GM21825 (cell line): ENCODE measurements at regions not wholly inside any gene's neighbourhood (a gene's known extent, or its start where the extent isn't known, plus 50 kb on each side); places are given as distances from the start of the nearest gene placed in this dataset.
"Not testable (repeated sequence)": the region's sequence is repeated elsewhere in the genome, so short reads cannot be mapped to it uniquely, and the experiment has no call there.

Experiments used
- ATAC-seq: cut with Tn5 transposase; IDR thresholded peaks from one replicate; pipeline ENCODE4 v1.9.1; 2021; ENCODE audit warnings: mild to moderate bottlenecking, moderate library complexity; ENCODE audit not compliant: unreplicated experiment

DNA sequence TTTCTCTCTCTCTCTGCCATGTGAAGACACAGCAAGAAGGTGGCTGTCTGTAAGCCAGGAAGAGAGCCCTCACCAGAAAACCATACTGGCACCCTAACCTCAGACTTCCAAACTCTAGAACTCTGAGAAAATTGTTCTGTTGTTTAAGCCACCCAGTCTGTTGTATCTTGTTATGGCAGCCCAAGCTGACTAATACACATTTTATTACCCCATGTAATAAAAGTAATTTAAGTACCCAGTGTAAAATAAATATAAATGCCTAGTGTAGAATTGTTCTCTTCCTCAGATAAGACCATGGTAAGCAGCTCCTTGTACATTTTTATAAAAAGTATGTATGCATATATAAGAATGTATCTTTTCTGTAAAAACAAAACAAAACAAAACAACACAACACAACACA lies 119.7 kb downstream of the DTL start:
- ATAC-seq = no peak

- no peak for ATAC-seq
Observed at GRCh38 chr1:212157252-212157651, 121.7 kb downstream of the DTL start.

DNA sequence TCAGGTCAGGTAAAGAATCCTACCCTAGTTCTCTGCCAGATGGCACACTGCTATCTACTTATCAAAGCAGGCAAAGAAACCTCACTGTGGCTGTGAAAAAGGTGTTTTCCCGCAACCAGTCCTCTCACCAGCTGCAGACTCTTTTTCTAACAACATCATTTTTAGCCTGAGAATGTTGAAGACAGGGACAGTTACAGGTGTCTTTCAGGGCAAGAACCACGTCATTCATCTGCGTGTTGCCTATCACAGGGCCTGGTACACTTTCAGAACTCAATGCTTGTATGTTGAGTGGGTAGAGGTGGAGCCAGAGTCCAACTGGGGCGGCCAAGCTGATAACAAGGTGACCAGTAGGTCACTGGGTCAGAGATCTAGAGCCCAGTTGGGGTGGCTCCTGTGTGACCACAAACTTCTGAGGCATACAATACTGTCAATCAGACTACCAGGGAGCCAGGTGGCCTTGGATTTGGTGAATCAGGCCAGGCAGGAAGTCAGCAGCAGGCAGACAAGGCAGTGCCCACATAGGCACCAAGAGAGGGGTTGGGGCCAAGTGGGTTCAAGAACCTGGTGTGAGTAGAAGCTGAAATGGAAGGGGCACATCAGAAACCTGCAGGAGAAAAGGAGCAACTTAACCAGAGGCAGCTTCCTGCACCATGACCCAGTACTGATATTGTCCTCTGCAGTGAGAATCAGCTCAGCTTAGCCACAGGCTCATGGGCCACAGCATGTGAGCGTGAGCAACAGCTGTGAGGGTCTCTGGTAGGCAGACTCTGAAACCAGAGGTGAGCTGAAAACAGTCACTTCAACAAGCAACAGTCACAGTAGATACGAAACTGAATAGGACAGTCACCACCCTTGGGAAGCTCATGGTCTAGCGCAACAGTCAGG lies 123.6 kb downstream of the DTL start:
- peak; percentile 38 for ATAC-seq

DNA sequence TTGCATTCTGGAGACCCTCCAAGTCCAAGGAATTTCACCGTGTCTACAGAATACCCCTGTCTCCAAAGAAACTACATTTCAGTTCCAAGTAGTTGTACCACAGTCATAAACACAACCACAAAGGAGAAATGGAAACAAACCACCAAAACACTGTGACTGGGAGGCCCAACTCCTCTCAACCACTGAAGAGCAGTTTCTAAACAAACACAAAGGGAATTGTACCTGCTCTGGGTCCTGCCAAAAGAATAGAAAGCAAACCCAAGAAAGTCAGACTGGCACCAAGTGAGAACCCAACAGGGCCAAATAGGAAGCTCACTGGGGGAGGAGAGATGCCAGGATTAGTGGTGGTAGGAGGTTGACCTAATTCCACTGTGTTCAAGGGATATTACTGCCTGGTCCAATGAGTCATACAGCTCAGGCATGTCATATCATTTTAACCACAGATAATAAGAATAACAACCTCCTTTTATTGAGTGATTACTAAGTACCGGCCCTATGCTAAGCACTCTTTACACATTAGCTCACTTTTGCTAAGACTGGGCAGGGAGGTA lies 123.9 kb upstream of the PPP2R5A start:
- ATAC-seq = no peak

- peak; percentile 57 for ATAC-seq
Observed at GRCh38 chr1:212162635-212163034, 122.6 kb upstream of the PPP2R5A start.

DNA sequence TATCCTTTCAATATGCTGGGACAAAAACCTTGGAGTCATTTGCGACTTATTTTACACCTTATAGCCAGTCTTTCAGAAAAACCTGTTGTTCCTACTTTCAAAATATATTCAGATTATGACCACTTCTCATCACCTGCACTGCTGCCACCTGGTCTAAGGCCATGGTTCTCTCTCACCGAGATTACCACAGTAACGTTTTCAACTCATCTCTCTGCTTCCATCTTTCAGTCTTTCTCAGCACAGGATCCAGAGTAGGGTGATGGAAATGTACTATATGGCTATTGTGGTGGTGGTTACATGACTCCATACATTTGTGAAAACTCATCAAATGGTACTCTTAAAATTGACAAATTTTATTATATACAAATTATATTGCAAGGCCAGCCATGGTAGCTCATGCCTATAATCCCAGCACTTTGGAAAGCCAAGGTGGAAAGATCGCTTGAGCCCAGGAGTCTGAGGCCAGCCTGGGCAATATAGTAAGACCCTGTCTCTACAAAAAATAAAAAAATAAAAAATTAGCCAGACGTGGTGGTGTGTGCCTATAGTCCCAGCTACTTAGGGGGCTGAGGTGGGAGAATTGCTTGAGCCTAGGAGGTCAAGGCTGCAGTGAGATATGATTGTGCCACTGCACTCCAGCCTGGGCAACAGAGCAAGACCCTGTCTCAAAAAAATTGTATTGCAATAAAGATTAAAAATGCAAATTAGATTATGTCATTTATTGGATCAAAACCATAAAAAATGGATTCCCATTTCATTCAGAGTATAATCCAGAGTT lies 120.9 kb upstream of the PPP2R5A start:
- ATAC-seq = no peak

- no peak for ATAC-seq
Observed at GRCh38 chr1:212166244-212166643, 119.0 kb upstream of the PPP2R5A start.

DNA sequence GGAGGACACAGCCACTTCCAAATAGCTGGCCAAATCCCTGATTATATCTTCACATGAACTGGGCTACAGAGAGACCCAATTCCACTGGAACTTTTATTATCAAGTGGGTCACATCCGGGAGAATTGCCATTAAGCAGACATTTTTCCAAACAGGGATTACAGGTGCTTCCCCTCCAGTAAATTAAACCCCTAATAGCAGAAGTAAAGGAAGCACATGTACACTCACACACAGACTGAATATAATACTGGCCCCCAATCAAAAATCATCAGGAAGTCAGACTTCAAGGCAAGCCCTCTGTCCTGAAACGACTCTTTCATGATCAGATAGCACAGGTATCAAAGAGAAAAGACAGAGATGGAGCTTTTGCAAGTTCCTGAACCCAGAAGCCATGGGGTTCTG lies 118.6 kb upstream of the PPP2R5A start:
- ATAC-seq = no peak

- no peak for ATAC-seq
Observed at GRCh38 chr1:212167098-212167497, 118.1 kb upstream of the PPP2R5A start.

DNA sequence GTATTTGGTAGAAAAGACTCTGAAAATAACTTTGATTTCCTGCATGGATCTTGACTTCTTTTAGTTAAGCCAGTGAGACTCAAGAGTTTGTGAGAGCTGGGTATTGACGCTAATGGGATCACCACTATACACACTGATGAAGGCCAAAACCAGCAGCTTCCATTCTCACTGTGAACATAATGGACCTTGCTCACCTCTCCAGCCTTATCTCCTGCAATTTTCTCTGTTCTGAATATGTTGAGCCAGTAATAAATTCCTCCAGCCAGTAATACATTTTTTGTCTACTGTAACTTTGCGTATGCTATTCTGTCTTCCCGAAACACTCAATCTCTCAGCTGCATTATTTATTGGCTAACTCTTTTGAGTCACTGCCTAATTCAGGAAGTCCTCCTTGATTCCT lies 111.6 kb upstream of the PPP2R5A start:
- no peak for ATAC-seq

- ATAC-seq = not testable (repeated sequence)
Observed at GRCh38 chr1:212174295-212174694, 110.9 kb upstream of the PPP2R5A start.

GRCh38 chr1:212177542-212177941 lies 107.7 kb upstream of the PPP2R5A start:
- no peak for ATAC-seq

DNA sequence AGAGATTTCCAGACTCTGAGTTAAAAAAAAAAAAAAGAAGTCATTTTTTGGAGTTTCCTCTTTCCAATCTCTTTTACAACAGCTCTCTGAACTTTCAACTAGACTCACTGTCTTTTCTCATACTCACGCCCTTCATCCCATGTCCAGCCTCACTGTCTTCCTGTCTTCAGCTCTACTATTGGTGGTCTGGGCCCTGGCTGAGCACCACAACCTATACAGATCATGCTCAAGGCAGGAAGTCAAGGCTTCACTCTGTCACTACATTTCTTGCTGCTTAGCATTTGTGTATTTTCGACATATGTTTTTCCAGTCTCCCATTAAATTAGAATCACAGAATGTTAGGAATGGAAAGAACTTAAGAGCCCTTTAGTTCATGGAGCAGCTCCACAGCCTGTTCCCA lies 106.4 kb upstream of the PPP2R5A start:
- ATAC-seq = no peak

GRCh38 chr1:212179394-212180076 lies 105.7 kb upstream of the PPP2R5A start:
- ATAC-seq = no peak

- no peak for ATAC-seq
Observed at GRCh38 chr1:212181015-212181882, 104.0 kb upstream of the PPP2R5A start.

GRCh38 chr1:212182171-212182570 lies 103.0 kb upstream of the PPP2R5A start:
- no peak for ATAC-seq

GRCh38 chr1:212182579-212182978 lies 102.6 kb upstream of the PPP2R5A start:
- no peak for ATAC-seq

DNA sequence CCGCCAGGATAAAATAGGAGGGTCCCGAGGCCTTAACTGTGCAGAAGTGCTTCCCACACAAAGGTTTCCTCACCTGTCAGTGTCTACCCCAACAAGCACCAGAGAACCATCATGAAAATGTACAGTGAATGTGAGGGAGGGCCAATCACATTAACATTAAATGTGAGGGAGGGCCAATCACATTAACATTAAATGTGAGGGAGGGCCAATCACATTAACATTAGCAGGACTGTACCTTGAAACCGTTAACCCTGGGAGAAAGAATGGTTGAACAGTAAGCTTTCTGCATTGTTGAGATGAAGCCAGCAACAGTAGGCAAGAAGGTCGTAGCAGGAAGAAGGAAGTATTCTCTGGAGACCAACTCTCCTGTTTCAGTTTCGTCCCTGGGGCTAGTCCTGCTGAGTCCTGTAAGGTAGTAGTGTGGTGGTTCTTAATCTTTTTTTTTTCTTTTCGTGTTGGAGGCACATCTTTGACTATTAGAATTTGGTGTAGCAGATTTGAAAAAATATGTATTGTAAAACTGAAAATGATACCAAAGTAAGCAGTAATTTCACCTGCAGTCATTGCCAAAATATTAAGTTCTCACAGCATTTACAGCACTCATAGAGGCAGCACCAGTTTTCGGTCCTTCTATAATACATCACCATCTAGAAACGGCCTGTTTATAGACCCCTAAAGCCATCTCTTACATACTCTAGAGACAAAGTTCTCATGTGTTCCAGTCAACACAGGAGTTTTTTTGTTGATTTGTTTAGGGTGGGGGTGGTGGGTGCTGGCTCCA lies 98.6 kb upstream of the PPP2R5A start:
- ATAC-seq = peak; percentile 98

DNA sequence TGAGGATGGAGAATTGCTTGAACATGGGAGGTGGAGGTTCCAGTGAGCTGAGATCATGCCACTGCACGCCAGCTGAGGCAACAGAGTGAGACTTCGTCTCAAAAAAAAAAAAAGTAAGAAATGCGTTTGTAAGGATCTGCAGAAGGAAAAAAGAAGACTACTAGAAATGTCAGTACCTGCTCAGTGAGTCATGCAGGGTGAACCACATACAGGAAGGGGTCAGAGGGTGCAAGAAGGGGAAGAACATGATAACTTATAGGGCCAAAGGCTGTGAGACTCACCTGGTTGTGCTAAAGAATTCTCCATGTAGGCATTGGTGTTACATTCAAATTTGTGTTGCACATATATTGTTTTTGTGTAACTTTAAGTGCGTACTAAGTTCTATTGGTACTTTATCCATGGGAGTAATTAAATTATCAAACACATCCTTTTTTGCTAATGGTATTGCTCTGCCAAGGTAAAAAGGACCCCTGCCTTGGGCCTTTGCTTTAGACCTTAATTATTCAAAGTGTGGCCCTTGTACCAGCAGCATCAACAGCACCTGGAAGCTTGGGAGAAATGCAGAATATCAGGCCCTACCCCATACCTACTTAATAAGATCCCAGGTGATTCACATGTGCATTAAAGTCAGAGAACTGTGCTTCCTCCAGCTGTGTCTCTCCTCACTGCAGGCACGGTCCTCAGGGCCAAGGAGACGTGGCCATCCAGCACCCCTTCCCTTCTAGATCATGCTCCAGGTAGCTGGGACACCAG lies 96.4 kb upstream of the PPP2R5A start:
- ATAC-seq = no peak
